ENCODE measurements at regions not wholly inside any gene's neighbourhood (a gene's known extent, or its start where the extent isn't known, plus 50 kb on each side); places are given as distances from the start of the nearest gene placed in this dataset.

DNA sequence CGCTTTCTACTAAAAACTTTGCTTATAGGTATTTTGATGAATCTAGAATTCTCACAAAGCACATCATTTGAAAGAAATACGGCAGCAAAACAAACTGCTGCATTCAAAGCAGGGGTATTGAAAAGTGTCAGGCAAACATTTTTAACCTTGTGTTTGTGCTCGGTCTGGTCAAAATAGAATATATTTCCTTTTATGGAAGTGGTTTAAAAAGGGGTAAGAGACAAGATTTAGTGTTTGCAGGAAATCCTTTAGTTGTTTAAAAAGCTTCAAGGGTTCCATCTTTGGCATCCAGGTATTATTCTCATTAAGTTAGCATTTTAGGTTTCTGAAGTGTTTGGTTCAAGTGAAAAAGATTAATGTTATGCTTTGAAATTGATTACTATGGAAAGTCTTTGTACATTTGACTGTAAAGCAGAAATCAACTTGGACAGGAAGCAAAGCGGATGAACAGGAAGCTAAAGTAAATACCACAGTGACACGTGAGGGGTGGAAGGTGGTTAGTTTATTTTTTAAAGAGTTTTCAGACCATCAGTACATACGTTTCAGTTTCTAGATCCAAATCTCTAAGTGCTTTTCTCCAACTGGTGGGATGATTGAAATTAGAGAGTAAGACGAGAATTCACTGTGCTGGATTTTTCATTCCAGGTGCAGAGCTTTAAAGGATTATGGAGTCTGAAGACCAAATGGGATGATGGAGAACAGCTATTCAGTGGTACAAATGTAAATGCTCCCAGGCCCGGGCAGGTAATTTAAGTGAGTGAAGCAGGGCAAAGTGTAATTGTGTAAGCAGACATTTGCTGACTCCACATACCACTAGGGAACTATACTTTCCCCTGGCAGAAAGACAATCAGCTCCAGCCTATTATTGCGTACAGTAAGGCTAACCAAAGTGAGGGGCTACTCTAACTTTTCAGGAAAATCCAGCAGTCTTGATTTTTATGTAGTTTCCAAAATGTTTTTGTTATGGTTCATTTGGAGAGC is 341.8 kb upstream of the TBL1XR1 start:
- TF ChIP-seq, protein P1, sequence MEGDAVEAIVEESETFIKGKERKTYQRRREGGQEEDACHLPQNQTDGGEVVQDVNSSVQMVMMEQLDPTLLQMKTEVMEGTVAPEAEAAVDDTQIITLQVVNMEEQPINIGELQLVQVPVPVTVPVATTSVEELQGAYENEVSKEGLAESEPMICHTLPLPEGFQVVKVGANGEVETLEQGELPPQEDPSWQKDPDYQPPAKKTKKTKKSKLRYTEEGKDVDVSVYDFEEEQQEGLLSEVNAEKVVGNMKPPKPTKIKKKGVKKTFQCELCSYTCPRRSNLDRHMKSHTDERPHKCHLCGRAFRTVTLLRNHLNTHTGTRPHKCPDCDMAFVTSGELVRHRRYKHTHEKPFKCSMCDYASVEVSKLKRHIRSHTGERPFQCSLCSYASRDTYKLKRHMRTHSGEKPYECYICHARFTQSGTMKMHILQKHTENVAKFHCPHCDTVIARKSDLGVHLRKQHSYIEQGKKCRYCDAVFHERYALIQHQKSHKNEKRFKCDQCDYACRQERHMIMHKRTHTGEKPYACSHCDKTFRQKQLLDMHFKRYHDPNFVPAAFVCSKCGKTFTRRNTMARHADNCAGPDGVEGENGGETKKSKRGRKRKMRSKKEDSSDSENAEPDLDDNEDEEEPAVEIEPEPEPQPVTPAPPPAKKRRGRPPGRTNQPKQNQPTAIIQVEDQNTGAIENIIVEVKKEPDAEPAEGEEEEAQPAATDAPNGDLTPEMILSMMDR (IDR thresholded peaks at IDR 0.05; ENCODE audit: low read depth, low read length, missing control alignments) = no peak
- DNase-seq (ENCODE audit: low read depth) = peak; percentile 51
- no peak overlapping the region for H3K4me3 ChIP-seq (ENCODE audit: low read depth, low read length)

DNA sequence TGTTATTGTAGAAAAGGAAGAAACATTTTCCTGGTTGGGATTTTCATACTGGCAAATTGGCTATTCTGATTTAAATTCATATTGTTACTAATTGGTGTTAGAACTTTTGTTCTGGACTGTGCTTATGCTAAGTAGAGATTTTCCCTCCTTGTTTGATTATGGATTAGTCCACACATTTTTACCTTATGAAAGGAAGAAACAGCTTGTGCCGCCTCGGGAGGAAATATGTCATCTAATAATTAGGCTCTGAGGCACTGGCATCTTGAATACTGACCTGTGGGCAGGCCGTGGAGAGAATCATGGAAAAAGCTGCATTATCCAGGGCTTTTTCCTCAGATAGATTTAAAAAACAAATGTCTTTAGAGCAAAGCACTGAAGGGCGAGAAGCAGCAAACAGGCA is 344.3 kb upstream of the TBL1XR1 start:
- no peak for DNase-seq (ENCODE audit: low read depth)
- TF ChIP-seq, protein P1 (IDR thresholded peaks at IDR 0.05; ENCODE audit: low read depth, low read length, missing control alignments) = no peak
- H3K4me3 ChIP-seq (ENCODE audit: low read depth, low read length) = no peak overlapping the region

DNA sequence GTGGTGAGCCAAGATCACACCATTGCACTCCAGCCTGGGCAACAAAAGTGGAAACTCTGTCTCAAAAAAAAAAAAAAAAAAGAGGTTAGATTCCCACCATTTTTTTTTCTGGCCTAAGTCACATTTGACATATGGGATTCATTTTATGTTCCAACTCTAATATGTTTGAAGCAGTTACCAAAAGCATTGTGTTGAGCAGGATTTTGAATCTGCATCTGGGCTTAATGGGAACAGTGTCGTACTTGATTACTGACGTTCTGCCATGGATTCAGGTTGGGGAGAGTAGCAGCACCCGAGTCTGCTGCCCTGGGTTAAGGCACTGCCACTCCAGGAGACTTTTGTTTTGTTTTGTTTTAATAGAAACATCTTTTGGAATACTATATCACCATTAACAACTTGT is 348.7 kb upstream of the TBL1XR1 start:
- no peak for DNase-seq (ENCODE audit: low read depth)
- TF ChIP-seq, protein P1 (IDR thresholded peaks at IDR 0.05; ENCODE audit: low read depth, low read length, missing control alignments) = no peak
- H3K4me3 ChIP-seq (ENCODE audit: low read depth, low read length) = no peak overlapping the region

DNA sequence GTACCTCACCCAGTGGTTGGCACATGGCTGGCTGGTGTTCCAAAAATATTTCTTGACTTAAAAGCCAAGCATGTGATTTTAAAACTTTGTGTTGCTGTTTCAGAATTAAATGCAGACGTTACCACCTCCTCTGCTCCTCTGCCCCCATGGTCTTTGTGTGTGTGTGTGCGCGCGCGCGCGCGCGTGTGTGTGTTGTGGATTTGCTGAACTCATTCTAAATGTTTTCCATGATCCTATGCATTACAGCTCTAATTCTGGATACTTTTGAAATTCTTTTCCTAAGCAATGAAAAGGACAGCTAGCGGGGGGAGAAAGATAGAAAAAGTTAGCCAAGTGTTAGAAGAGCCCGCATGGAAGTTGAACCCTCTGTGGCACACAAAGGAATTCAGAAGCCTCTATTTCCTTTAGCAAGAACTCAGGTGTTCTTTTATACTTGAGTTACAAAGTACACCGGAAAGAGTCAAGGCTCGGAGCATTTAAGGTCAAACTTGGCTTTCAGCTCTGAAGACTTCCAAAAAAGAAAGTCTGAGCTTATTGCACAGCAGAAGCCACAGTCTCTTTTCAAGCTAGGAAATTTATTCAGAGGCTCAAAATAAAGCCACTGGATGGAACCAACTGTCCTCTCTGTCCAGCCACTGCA is 350.5 kb upstream of the TBL1XR1 start:
- H3K4me3 ChIP-seq (ENCODE audit: low read depth, low read length) = no peak overlapping the region
- no peak for DNase-seq (ENCODE audit: low read depth)
- TF ChIP-seq, protein P1 (IDR thresholded peaks at IDR 0.05; ENCODE audit: low read depth, low read length, missing control alignments) = no peak

DNA sequence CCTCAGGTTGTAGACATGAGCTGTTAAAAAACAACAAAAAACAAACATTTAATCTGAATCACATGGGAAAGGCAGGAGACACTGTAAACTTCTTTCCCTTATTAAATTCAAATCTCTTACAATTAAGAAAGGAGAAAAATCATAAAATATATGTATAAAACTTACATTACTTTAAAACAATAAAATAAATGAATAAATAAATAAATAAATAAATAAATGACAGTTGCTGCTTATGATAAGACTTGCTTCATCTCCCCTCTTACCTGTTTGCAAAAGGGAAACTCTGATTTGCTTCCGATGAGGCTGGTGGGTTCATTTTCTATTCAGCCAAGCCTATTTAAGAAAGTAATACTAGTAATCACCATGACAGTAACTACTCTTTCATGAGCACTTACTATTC is 353.4 kb upstream of the TBL1XR1 start:
- H3K4me3 ChIP-seq (ENCODE audit: low read depth, low read length) = no peak overlapping the region
- DNase-seq (ENCODE audit: low read depth) = no peak
- TF ChIP-seq, protein P1 (IDR thresholded peaks at IDR 0.05; ENCODE audit: low read depth, low read length, missing control alignments) = no peak

DNA sequence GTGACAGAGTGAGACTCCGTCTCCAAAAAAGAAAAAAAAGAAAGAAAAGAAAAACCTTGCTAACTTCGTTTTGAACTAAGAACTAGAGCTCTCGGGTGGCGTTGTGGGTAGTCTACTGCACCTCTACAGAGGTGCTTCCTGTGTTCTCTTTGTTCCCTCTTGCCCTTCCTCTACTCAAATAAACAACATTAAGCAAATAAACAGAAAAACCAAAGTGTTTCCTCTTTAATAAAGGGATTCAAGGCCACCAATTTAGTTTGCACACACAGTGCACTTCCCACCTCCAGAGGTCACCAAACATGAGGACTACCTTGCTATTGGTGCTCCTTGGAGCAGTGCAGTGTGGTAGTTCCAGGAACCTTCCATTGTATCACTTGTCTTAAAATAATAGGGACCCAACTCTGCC is 354.2 kb upstream of the TBL1XR1 start:
- no peak for DNase-seq (ENCODE audit: low read depth)
- TF ChIP-seq, protein P1 (IDR thresholded peaks at IDR 0.05; ENCODE audit: low read depth, low read length, missing control alignments) = no peak
- H3K4me3 ChIP-seq (ENCODE audit: low read depth, low read length) = no peak overlapping the region

All from GM12864 (cell line).